Transverse colon (tissue), 4 donors: ENCODE measurements at regions not wholly inside any gene's neighbourhood (a gene's known extent, or its start where the extent isn't known, plus 50 kb on each side); places are given as distances from the start of the nearest gene placed in this dataset.
"Not testable (repeated sequence)": the region's sequence is repeated elsewhere in the genome, so short reads cannot be mapped to it uniquely, and the experiment has no call there.

Experiments used
- DNase-seq: peaks from one replicate; pipeline ENCODE4 v3.0.0-alpha.2; 2019
- H3K27ac ChIP-seq, 4 donors: fragments of 200-600 bp; sonication (generic); 2 replicates each; pipeline ENCODE4 v1.5.1; 2016 to 2018; ENCODE audit warnings: inconsistent platforms in 4 of 4
- H3K27me3 ChIP-seq: fragments of 200-600 bp; sonication (generic); 2 replicates; pipeline ENCODE4 v1.5.1; 2017; ENCODE audit warnings: inconsistent platforms
- H3K36me3 ChIP-seq, 4 donors: fragments of 200-600 bp; sonication (generic); 2 replicates each; pipeline ENCODE4 v1.5.1; 2017 to 2019; ENCODE audit warnings: inconsistent platforms in 4 of 4
- H3K4me1 ChIP-seq, 4 donors: fragments of 200-600 bp; sonication (generic); 2 replicates each; pipeline ENCODE4 v1.5.1; 2017 to 2020; ENCODE audit warnings: inconsistent platforms in 4 of 4
- H3K4me3 ChIP-seq, 4 donors: fragments of 200-600 bp; sonication (generic); 1 replicate in 1 of 4; 2 replicates in 3 of 4; pipeline versions ENCODE4 v1.5.1 to v1.6.1; 2017 to 2019; ENCODE audit warnings: inconsistent platforms in 4 of 4
- H3K9me3 ChIP-seq, 2 donors: fragments of 200-600 bp; sonication (generic); 2 replicates each; pipeline ENCODE4 v1.5.1; 2017 to 2019; ENCODE audit warnings: inconsistent platforms in 2 of 2
- EP300 ChIP-seq: sonication (generic); formaldehyde crosslinking; IDR thresholded peaks from one replicate; pipeline ENCODE4 v1.6.1; 2017; ENCODE audit warnings: antibody characterized with exemption, low read depth
- POLR2A ChIP-seq: fragments of 450-650 bp; IDR thresholded peaks from one replicate; pipeline ENCODE4 v1.6.1; 2016; ENCODE audit warnings: antibody characterized with exemption, mild to moderate bottlenecking, moderate library complexity
- POLR2AphosphoS5 ChIP-seq, 3 donors: sonication (generic); formaldehyde crosslinking; IDR thresholded peaks; one replicate each; pipeline ENCODE4 v1.6.1; 2016; ENCODE audit warnings: antibody characterized with exemption in 3 of 3
- WGBS, 2 donors: methylation state at CpG; one replicate each; pipeline ENCODE4 v1.1.5; 2018; ENCODE audit warnings: low coverage in 1 of 2; 5-methylcytosine and 5-hydroxymethylcytosine counted together
- in situ Hi-C, 4 donors: fragments of 200-750 bp; cut with MboI; loops; one replicate each; pipeline versions ENCODE4 v1.15.0 to v1.15.1; 2017; ENCODE audit warnings: low sequenced_read_pairs in 3 of 4, low pct_ligation_motif_present in 1 of 4, low pct_unique_long_range_greater_than_20kb in 1 of 4
- intact Hi-C: fragments of 100-400 bp; cut with DNase I; formaldehyde crosslinking; loops from one replicate; pipeline ENCODE4 v1.15.1; 2023; ENCODE audit warnings: low total_unique reads
- TF ChIP-seq, protein P1 (sequence below), 5 experiments: fragments of 200-600 bp in 3 of 5; fragments of 450-650 bp in 2 of 5; sonication (generic) in 3 of 5; IDR thresholded peaks; 1 replicate in 2 of 5; 2 replicates in 3 of 5; pipeline ENCODE4 v1.5.1; 2016 to 2017; ENCODE audit warnings: antibody characterized with exemption in 5 of 5, inconsistent platforms in 3 of 5, mild to moderate bottlenecking in 2 of 5, moderate library complexity in 1 of 5

DNA sequence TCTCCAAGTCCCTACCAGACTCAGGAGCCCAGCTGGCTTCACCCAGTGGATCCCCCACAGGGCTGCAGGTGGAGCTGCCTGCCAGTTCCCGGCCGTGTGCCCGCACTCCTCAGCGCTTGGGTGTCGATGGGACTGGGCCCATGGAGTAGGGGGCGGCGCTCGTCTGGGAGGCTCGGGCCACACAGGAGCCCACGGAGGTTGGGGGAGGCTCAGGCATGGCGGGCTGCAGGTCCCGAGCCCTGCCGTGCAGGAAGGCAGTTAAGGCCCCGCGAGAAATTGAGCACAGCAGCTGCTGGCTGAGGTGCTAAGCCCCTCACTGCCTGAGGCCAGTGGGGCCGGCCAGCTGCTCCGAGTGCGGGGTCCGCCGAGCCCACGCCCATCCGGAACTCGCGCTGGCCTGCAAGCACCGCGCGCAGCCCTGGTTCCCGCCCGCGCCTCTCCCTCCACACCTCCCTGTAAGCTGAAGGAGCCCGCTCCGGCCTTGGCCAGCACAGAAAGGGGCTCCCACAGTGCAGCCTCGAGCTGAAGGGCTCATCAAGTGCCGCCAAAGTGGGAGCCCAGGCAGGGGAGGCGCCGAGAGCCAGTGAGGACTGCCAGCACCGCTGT, 1771.1 kb downstream of the OLFM4 start:
- in situ Hi-C loops, result no loop called here
- Histone ChIP-seq H3K9me3 (no peaks in the 10 kb centered on the region), H3K27me3 (no peaks in the 10 kb centered on the region), H3K27ac (no peak overlapping the region), H3K36me3 (no peaks in the 10 kb centered on the region), H3K4me1 (no peaks in the 10 kb centered on the region), H3K4me3 (no peak overlapping the region)
- TF ChIP-seq EP300 (no peak), POLR2AphosphoS5 (IDR thresholded peaks at IDR 0.05) (no peak), POLR2A (no peak)
- TF ChIP-seq, protein P1, sequence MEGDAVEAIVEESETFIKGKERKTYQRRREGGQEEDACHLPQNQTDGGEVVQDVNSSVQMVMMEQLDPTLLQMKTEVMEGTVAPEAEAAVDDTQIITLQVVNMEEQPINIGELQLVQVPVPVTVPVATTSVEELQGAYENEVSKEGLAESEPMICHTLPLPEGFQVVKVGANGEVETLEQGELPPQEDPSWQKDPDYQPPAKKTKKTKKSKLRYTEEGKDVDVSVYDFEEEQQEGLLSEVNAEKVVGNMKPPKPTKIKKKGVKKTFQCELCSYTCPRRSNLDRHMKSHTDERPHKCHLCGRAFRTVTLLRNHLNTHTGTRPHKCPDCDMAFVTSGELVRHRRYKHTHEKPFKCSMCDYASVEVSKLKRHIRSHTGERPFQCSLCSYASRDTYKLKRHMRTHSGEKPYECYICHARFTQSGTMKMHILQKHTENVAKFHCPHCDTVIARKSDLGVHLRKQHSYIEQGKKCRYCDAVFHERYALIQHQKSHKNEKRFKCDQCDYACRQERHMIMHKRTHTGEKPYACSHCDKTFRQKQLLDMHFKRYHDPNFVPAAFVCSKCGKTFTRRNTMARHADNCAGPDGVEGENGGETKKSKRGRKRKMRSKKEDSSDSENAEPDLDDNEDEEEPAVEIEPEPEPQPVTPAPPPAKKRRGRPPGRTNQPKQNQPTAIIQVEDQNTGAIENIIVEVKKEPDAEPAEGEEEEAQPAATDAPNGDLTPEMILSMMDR (IDR thresholded peaks at IDR 0.05), result no peak
- intact Hi-C loops, result no loop called here
- DNase-seq, result no peak
- 91 to 100% methylated on average over 1 to 29 of the region's 37 CpGs for WGBS, 2 donors

- WGBS, 2 donors, result 82 to 85% methylated on average over 4 of the region's 4 CpGs
- no peaks in the 10 kb centered on the region for H3K9me3 ChIP-seq
- in situ Hi-C loops, result no loop called here
- no peaks in the 10 kb centered on the region for H3K36me3 ChIP-seq
- H3K27ac ChIP-seq, result no peak overlapping the region
- no peaks in the 10 kb centered on the region for H3K4me1 ChIP-seq
- H3K4me3 ChIP-seq, result no peak overlapping the region
- no peaks in the 10 kb centered on the region for H3K27me3 ChIP-seq
- intact Hi-C loops, result no loop called here
- no peak for TF ChIP-seq POLR2AphosphoS5 (IDR thresholded peaks at IDR 0.05)
- TF ChIP-seq POLR2A, result no peak
- TF ChIP-seq, protein P1 (IDR thresholded peaks at IDR 0.05), result no peak
- no peak for TF ChIP-seq EP300
- no peak for DNase-seq
Observed at GRCh38 chr13:54802226-54802625, 1773.6 kb downstream of the OLFM4 start.

GRCh38 chr13:54805743-54806142, 1777.1 kb downstream of the OLFM4 start:
- intact Hi-C loops (no loop called here), in situ Hi-C loops (no loop called here)
- no peak for DNase-seq
- 79% methylated on average over 3 of the region's 3 CpGs for WGBS, 2 donors
- H3K27ac ChIP-seq, result no peak overlapping the region
- TF ChIP-seq EP300, result no peak
- TF ChIP-seq, protein P1 (IDR thresholded peaks at IDR 0.05), result no peak
- TF ChIP-seq POLR2A, result no peak
- no peak for TF ChIP-seq POLR2AphosphoS5 (IDR thresholded peaks at IDR 0.05)
- no peaks in the 10 kb centered on the region for H3K27me3 ChIP-seq
- no peak overlapping the region for H3K4me3 ChIP-seq
- H3K4me1 ChIP-seq, result no peaks in the 10 kb centered on the region
- H3K9me3 ChIP-seq, result peaks cover 0 to 3% of the 10 kb centered on the region in 2 donors
- no peaks in the 10 kb centered on the region for H3K36me3 ChIP-seq

GRCh38 chr13:54821938-54822470, 1793.4 kb downstream of the OLFM4 start:
- H3K36me3 ChIP-seq, H3K27me3 ChIP-seq, H3K27ac ChIP-seq, H3K4me3 ChIP-seq, in situ Hi-C loops, intact Hi-C loops, H3K4me1 ChIP-seq, DNase-seq: not testable (repeated sequence)
- H3K9me3 ChIP-seq, result peaks cover 2 to 10% of the 10 kb centered on the region in 2 donors
- whole genome bisulfite sequencing, 2 donors, result 34% methylated on average over 4 of the region's 4 CpGs; no CpG with 5 or more reads in 1 of the 2 donors

DNA sequence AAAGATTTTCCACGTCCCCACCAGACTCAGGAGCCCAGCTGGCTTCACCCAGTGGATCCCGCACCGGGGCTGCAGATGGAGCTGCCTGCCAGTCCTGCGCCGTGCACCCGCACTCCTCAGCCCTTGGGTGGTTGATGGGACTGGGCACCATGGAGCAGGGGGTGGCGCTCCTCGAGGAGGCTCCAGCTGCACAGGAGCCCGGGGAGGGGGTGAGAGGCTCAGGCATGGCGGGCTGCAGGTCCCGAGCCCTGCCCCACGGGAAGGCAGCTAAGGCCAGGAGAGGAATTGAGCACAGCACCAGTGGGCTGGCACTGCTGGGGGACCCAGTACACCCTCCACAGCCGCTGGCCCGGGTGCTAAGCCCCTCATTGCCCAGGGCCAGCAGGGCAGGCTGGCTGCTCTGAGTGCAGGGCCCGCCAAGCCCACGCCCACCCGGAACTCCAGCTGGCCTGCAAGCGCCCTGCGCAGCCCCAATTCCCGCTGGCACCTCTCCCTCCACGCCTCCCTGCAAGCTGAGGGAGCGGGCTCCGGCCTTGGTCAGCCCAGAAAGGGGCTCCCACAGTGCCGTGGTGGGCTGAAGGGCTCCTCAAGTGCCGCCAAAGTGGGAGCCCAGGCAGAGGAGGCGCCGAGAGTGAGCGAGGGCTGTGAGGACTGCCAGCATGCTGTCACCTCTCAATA, 1800.9 kb downstream of the OLFM4 start:
- H3K4me3 ChIP-seq, DNase-seq, H3K27ac ChIP-seq, intact Hi-C loops, in situ Hi-C loops, H3K27me3 ChIP-seq, H3K36me3 ChIP-seq, H3K4me1 ChIP-seq: not testable (repeated sequence)
- 83% methylated on average over 20 of the region's 28 CpGs; no CpG with 5 or more reads in 1 of the 2 donors for WGBS, 2 donors
- peaks cover 2 to 16% of the 10 kb centered on the region in 2 donors for H3K9me3 ChIP-seq
